Hypothalamus (tissue), 51 donors: ENCODE measurements at regions not wholly inside any gene's neighbourhood (a gene's known extent, or its start where the extent isn't known, plus 50 kb on each side); places are given as distances from the start of the nearest gene placed in this dataset.

ENCODE experiments used
- DNase-seq, 51 donors: peaks; one replicate each; lab custom pipeline; 2025; lab: John Stamatoyannopoulos, UW

DNA sequence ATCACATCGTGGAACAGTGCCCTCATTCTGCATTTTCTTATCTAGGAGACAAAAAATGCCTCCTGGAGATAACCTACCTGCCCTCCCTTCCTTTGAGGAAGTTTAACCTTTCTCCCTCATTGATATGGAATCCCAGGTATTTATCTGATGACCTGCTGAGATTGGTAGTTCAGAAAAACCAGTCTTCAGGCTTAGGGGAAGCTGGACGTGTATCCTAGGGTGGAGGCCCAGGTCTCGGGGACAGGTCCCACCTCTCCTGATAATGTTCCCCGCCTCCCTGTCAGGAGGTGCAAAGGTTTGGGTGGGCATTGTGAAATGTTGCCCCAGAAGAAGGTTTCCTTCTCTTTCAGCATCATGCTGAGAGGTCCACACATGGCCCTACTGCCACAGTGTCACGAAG is 186.9 kb upstream of the NAV2 start:
- no peak for DNase-seq

- DNase-seq: no peak
Observed at GRCh38 chr11:19525276-19525675, 187.4 kb upstream of the NAV2 start.

DNA sequence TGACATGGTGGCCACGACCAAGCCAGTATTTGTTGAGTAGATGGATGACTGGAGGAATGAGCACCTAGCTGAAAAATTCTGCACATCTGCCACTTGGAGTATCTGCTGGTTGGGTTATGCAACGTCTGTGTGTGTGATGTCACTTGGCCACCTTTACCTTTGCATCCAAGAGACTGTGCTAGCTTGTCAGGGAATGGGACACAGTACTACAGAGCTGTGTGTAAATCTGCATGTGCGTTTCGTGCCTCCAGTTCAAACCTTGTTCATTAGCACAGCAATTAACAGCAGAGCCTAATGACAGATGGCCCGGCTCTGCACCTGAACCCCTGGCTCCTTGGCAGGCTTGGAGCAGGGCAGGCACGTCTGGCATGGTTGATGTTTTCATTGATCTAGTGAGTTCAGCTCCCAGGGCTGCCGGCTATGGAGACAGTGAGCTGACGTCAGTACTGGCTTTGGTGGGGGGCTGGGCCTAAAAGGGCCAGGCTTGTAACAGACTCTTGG is 188.4 kb upstream of the NAV2 start:
- DNase-seq: peak in 45 of 51 donors; percentile 7 to 85 (median 54)

- no peak for DNase-seq
Observed at GRCh38 chr11:19520681-19521080, 192.0 kb upstream of the NAV2 start.

DNA sequence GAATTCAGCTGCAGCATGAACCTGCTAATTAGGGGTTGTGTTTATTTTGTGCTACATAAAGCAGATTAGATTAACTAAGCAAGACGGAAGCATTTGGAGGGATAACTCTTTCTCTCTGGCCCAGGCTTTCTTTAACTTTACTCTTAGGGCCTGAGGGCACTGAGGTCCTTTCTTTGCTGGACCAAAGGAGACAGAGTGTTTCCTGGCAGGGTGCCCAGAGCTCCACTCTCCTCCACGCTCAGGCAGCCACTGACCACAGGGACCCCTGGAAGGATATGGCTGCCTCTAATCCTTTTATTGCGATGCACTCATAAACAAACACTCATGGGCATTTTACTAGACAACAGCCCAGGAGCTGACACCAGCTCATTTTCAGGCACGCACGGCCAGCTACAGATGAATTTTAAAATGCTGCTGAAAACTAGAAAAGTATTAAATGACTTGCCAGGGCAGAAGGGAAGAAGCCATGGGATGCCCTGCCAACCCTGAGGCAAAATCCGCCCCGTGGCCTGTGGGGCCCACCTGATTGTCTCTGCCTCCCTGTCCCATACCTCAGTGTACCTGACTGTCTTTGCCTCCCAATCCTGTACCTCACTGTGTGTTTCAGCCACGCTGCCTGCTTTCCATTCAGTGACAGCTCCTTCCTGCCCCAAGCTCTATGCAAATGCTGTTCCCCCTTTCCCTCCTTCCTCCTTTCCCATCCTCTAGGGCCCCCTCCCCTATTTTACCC is 192.6 kb upstream of the NAV2 start:
- DNase-seq: peak in 23 of 51 donors; percentile 4 to 52 (median 28)

- no peak for DNase-seq
Observed at GRCh38 chr11:19519353-19519752, 193.3 kb upstream of the NAV2 start.

GRCh38 chr11:19513253-19513652 is 199.4 kb upstream of the NAV2 start:
- no peak for DNase-seq

GRCh38 chr11:19512618-19513017 is 200.0 kb upstream of the NAV2 start:
- no peak for DNase-seq

- DNase-seq: peak in 46 of 51 donors; percentile 24 to 85 (median 66)
Observed at GRCh38 chr11:19511413-19512183, 201.0 kb upstream of the NAV2 start.

DNA sequence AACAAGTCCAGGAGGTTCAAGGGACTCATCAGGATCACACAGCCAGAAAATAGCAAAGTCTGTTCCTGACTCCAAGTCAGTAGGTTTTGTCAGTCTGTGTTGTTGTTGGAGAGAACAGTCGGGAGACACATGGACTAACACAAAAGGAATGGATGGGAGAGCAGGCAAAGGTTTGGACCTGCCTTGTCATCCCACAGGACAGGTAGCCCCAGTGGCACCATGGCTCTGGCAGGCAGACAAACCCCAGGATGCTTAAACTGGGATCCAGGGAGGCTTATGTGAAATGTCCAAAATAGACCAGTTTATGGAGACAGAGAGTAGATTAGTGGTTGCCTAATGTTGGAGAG is 201.6 kb upstream of the NAV2 start:
- DNase-seq: no peak

DNA sequence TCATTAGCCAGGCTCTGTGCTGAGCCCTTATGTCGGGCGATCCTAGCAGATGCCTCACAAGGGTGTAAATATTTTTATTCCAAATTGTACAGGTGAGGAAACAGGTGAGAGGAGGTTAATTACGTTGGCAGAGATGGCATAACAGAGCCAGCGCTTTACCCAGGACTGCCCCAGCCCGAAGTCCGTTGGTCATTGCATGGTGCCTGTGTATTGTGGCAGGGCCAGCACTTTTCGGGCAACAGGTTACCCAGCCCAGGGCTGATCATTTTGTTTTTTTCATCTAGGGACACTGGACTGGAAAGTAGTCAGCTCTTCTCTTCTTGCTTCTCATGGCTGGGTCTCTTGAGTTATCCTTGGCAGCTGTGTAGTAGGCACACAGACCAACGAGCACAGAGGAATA is 202.2 kb upstream of the NAV2 start:
- DNase-seq: no peak

- no peak for DNase-seq
Observed at GRCh38 chr11:19509215-19509614, 203.4 kb upstream of the NAV2 start.

GRCh38 chr11:19508165-19508564 is 204.5 kb upstream of the NAV2 start:
- DNase-seq: no peak

DNA sequence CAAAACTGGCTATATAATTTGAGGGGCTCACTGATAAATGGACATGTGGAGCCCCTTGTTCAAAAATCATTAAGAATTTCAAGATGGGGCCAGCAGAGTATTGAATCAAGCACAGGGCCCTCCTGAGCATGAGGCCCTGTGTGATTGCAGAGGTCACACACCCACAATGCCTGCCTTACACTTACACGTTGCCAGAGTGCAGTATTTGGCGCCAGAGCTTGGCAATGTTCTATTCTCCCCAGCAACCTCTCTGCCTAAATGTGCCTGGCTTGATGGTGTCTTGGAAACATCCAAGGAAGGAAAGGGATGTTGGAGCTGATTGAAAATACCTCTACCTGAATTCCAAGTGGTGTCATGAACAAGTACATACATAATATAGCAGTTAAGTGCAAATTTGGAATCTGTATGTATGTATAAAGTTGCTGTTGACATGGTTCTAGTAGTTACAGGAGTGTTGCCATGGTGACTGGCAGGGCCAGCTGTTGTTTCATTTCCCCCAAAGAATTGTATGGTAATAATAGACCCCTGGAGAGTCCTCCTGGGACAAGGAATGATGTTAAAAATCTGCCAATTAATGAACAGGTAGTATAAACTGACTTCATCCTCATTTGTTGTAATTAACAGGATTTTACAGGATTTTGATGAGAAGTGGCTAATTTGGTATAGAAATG is 205.7 kb upstream of the NAV2 start:
- no peak for DNase-seq

DNA sequence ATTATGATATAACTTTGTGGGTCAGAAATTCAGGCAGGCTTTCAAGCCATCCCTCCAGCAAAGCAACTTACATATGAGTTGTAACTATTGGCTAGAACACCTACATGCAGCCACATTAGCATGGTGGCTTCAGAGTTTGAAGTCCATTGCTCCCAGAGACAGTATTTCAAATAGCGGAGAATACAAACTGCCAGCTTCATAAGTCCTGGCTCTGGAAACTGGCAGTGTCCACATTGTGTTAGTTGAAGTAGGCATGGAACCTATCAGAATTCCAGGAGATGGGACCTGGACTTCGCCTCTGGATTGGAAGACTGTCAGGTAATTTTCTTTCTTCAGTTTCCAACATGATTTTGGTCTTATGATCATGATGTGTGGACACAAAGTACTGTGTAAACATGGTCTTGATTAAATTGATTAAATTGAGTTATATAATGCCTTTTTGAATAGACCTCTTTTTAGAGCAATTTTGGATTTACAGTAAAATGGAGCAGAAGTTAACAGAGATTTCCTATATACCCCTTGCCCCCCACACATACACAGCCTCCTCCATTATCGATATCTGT is 209.9 kb upstream of the NAV2 start:
- DNase-seq: no peak

DNA sequence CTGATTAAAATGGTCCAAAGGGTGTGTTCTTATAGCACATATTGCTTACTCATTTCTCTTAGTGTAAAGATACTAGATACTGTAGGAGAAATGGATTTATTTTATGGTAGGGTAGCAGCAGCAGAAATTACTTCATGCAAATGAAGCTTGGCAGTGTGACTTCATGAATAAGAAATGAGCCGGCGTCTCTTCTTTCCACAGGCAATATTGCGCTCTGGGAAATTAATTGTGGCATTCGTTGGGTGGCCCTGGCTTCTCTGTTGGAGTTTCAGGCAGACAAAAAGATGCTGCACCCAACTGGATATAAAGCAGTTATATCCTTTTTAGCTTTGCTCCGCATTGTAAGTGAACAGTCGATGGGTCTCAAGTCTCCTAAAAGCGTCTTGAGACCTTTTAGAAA is 211.0 kb upstream of the NAV2 start:
- no peak for DNase-seq

DNA sequence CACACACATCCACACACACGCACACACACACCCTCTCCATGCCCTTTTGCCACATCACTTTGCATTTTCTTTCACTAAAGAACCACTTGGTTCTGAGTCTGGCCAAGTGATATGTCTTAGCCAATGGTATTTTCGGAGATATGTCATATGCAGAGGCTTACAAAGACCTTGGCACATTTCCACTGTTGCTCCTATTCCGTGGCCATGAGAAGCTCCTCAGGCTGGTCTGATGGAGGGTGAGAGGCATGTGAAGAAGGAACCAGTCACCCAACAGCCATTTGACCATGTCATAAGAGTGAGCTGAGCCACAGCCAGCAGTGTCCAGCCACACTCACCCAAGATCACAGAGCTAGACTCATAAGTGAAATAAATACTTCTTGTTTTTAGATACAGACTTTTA is 212.6 kb upstream of the NAV2 start:
- DNase-seq: no peak

DNA sequence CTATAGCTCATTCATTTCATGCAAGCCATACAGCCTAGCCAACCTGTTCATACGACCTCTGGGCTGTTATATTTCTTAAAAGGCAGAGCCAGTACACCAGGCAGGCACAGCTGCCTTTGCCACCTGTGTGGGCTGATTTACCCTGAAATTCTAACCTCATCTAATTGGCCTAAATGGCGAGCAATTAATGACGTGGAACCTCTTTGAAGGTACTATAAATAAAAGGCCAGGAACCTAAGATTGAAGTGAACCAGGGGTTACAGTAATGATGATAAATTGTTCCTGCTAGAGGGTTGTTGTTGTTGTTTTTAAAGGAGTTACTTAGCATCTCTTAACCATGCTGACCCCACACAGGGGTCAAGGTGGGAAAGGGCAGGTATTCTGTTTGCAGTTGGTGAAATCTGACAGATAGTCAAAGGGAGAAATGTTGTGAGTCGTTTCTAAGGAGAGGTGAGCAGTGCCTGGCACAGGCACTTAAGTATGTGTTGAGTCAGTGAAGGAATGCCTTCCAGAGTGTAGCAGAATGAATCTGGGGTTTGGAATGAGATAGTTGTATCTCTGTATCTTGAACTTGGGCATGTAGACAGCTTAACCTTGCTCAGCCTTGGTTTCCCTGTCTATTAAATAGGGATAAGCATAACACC is 213.5 kb upstream of the NAV2 start:
- DNase-seq: no peak

DNA sequence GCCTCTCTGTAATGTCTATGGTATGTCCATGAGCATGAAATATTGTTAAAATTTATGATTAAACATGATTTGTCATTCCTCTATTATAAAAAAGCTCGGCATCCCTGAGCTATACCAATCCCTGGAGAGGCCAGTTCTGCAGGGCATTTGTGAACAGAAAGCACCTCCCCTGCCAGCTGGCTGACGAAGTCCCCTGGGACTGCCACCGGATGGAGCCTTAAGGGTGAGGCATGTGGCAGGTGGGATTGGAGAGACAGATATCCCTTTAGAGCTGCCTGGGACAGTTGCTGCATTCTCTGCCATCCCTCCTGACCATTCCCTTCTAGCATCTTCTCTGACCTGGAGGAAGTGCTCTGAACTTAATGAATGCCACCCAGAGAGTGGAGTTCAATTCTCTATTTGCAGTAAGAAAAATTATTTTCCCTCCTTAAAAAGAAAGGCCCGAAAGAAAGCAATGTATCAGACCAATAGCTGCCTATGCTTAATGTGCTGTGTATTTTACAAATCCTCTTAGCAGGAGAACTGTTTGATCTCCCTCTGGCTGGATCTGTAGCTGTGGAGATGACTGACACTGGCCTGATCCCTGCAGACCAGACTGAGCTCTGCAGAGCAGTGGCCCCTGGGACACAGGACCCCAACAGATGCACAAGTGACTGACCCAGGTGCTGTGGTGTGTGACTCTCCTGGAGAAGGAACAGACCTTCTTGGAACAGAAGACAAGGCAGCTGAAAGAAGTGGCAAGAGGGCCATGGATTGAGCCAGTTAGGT is 219.0 kb upstream of the NAV2 start:
- no peak for DNase-seq
